GM19324 (cell line): ENCODE measurements at regions not wholly inside any gene's neighbourhood (a gene's known extent, or its start where the extent isn't known, plus 50 kb on each side); places are given as distances from the start of the nearest gene placed in this dataset.
"Not testable (repeated sequence)": the region's sequence is repeated elsewhere in the genome, so short reads cannot be mapped to it uniquely, and the experiment has no call there.

ENCODE experiments used
- ATAC-seq: cut with Tn5 transposase; IDR thresholded peaks from one replicate; pipeline ENCODE4 v1.9.1; 2021; ENCODE audit warnings: mild to moderate bottlenecking, moderate library complexity; ENCODE audit not compliant: unreplicated experiment, low FRiP score

- no peak for ATAC-seq
Observed at GRCh38 chr3:70658513-70659310, 346.3 kb upstream of the MDFIC2 start.

GRCh38 chr3:70657454-70657853 lies 345.0 kb upstream of the MDFIC2 start:
- ATAC-seq = no peak

- ATAC-seq = no peak
Observed at GRCh38 chr3:70647823-70648222, 335.4 kb upstream of the MDFIC2 start.

GRCh38 chr3:70647094-70647493 lies 334.7 kb upstream of the MDFIC2 start:
- ATAC-seq = no peak

- no peak for ATAC-seq
Observed at GRCh38 chr3:70646635-70647034, 334.2 kb upstream of the MDFIC2 start.

GRCh38 chr3:70640481-70640880 lies 328.0 kb upstream of the MDFIC2 start:
- no peak for ATAC-seq

GRCh38 chr3:70635301-70635700 lies 322.9 kb upstream of the MDFIC2 start:
- no peak for ATAC-seq

- ATAC-seq = no peak
Observed at GRCh38 chr3:70631716-70632307, 319.4 kb upstream of the MDFIC2 start.

GRCh38 chr3:70621451-70621850 lies 309.0 kb upstream of the MDFIC2 start:
- ATAC-seq = no peak

GRCh38 chr3:70620956-70621355 lies 308.5 kb upstream of the MDFIC2 start:
- ATAC-seq = no peak

- no peak for ATAC-seq
Observed at GRCh38 chr3:70620367-70620766, 307.9 kb upstream of the MDFIC2 start.

GRCh38 chr3:70618151-70618550 lies 305.7 kb upstream of the MDFIC2 start:
- ATAC-seq = no peak

- ATAC-seq = not testable (repeated sequence)
Observed at GRCh38 chr3:70617349-70617748, 304.9 kb upstream of the MDFIC2 start.

- no peak for ATAC-seq
Observed at GRCh38 chr3:70615286-70615685, 302.8 kb upstream of the MDFIC2 start.

GRCh38 chr3:70614111-70614510 lies 301.7 kb upstream of the MDFIC2 start:
- no peak for ATAC-seq

- no peak for ATAC-seq
Observed at GRCh38 chr3:70612920-70613319, 300.5 kb upstream of the MDFIC2 start.

- ATAC-seq = not testable (repeated sequence)
Observed at GRCh38 chr3:70611667-70612277, 299.3 kb upstream of the MDFIC2 start.

GRCh38 chr3:70608434-70608833 lies 296.0 kb upstream of the MDFIC2 start:
- ATAC-seq = no peak

GRCh38 chr3:70607469-70607868 lies 295.0 kb upstream of the MDFIC2 start:
- ATAC-seq = no peak

- no peak for ATAC-seq
Observed at GRCh38 chr3:70606018-70606417, 293.6 kb upstream of the MDFIC2 start.

- ATAC-seq = no peak
Observed at GRCh38 chr3:70603103-70603502, 290.7 kb upstream of the MDFIC2 start.

GRCh38 chr3:70597312-70597711 lies 284.9 kb upstream of the MDFIC2 start:
- no peak for ATAC-seq
